ENCODE measurements at regions not wholly inside any gene's neighbourhood (a gene's known extent, or its start where the extent isn't known, plus 50 kb on each side); places are given as distances from the start of the nearest gene placed in this dataset.

- DNase-seq (ENCODE audit: low read depth) = no peak
These were observed 216.2 kb upstream of the ARHGAP20 start for GRCh38 chr11:110928391-110928790.

GRCh38 chr11:110921742-110922521 is 209.7 kb upstream of the ARHGAP20 start:
- peak; percentile 94 for DNase-seq (ENCODE audit: low read depth)

- no peak for DNase-seq (ENCODE audit: low read depth)
These were observed 207.1 kb upstream of the ARHGAP20 start for GRCh38 chr11:110919241-110919922.

GRCh38 chr11:110918351-110918750 is 206.1 kb upstream of the ARHGAP20 start:
- peak; percentile 54 for DNase-seq (ENCODE audit: low read depth)

GRCh38 chr11:110912437-110912836 is 200.2 kb upstream of the ARHGAP20 start:
- DNase-seq (ENCODE audit: low read depth) = no peak

- no peak for DNase-seq (ENCODE audit: low read depth)
These were observed 198.1 kb upstream of the ARHGAP20 start for GRCh38 chr11:110910384-110910783.

GRCh38 chr11:110909336-110909735 is 197.1 kb upstream of the ARHGAP20 start:
- peak; percentile 92 for DNase-seq (ENCODE audit: low read depth)

GRCh38 chr11:110908401-110909105 is 196.3 kb upstream of the ARHGAP20 start:
- DNase-seq (ENCODE audit: low read depth) = peak; percentile 99

GRCh38 chr11:110907629-110908028 is 195.4 kb upstream of the ARHGAP20 start:
- DNase-seq (ENCODE audit: low read depth) = peak; percentile 99

- DNase-seq (ENCODE audit: low read depth) = no peak
These were observed 191.6 kb upstream of the ARHGAP20 start for GRCh38 chr11:110903830-110904229.

GRCh38 chr11:110903378-110903777 is 191.1 kb upstream of the ARHGAP20 start:
- no peak for DNase-seq (ENCODE audit: low read depth)

GRCh38 chr11:110901441-110901840 is 189.2 kb upstream of the ARHGAP20 start:
- no peak for DNase-seq (ENCODE audit: low read depth)

GRCh38 chr11:110900426-110900825 is 188.2 kb upstream of the ARHGAP20 start:
- DNase-seq (ENCODE audit: low read depth) = no peak

GRCh38 chr11:110897035-110897434 is 184.8 kb upstream of the ARHGAP20 start:
- DNase-seq (ENCODE audit: low read depth) = peak; percentile 54

GRCh38 chr11:110896358-110896757 is 184.1 kb upstream of the ARHGAP20 start:
- DNase-seq (ENCODE audit: low read depth) = peak; percentile 72

GRCh38 chr11:110894224-110894623 is 182.0 kb upstream of the ARHGAP20 start:
- DNase-seq (ENCODE audit: low read depth) = peak; percentile 14

GRCh38 chr11:110892741-110893285 is 180.6 kb upstream of the ARHGAP20 start:
- peak; percentile 40 for DNase-seq (ENCODE audit: low read depth)

GRCh38 chr11:110891411-110891810 is 179.2 kb upstream of the ARHGAP20 start:
- DNase-seq (ENCODE audit: low read depth) = peak; percentile 90

- no peak for DNase-seq (ENCODE audit: low read depth)
These were observed 178.8 kb upstream of the ARHGAP20 start for GRCh38 chr11:110890995-110891394.

- peak; percentile 57 for DNase-seq (ENCODE audit: low read depth)
These were observed 174.2 kb upstream of the ARHGAP20 start for GRCh38 chr11:110886288-110886970.

- DNase-seq (ENCODE audit: low read depth) = no peak
These were observed 171.0 kb upstream of the ARHGAP20 start for GRCh38 chr11:110883256-110883655.

- peak; percentile 83 for DNase-seq (ENCODE audit: low read depth)
These were observed 166.3 kb upstream of the ARHGAP20 start for GRCh38 chr11:110878513-110878912.

Measured in amniotic epithelial cell (primary cell).